ENCODE measurements at regions not wholly inside any gene's neighbourhood (a gene's known extent, or its start where the extent isn't known, plus 50 kb on each side); places are given as distances from the start of the nearest gene placed in this dataset.

- H3K36me3 ChIP-seq, result no peaks in the 10 kb centered on the region
- H3K27ac ChIP-seq, result no peak overlapping the region
- no peak for DNase-seq (ENCODE audit: low spot score in 2 of 2)
- no peaks in the 10 kb centered on the region for H3K9me3 ChIP-seq
- no peaks in the 10 kb centered on the region for H3K4me1 ChIP-seq
- no peaks in the 10 kb centered on the region for H3K27me3 ChIP-seq
- intact Hi-C loops (cut with DNase I), result no loop called here
- TF ChIP-seq CTCF (IDR thresholded peaks at IDR 0.05), result no peak
- H3K4me3 ChIP-seq, result no peak overlapping the region
These were observed 422.0 kb upstream of the CNKSR2 start for GRCh38 chrX:20952180-20952579.

- Histone ChIP-seq H3K4me1 (no peaks in the 10 kb centered on the region), H3K4me3 (no peak overlapping the region), H3K27ac (no peak overlapping the region), H3K9me3 (no peaks in the 10 kb centered on the region), H3K27me3 (no peaks in the 10 kb centered on the region), H3K36me3 (no peaks in the 10 kb centered on the region)
- no peak for DNase-seq (ENCODE audit: low spot score in 2 of 2)
- intact Hi-C loops (cut with DNase I), result no loop called here
- TF ChIP-seq CTCF (IDR thresholded peaks at IDR 0.05), result no peak
These were observed 423.0 kb upstream of the CNKSR2 start for GRCh38 chrX:20951016-20951810.

GRCh38 chrX:20947411-20947912, 426.8 kb upstream of the CNKSR2 start:
- Histone ChIP-seq H3K4me1 (no peaks in the 10 kb centered on the region), H3K36me3 (no peaks in the 10 kb centered on the region), H3K27ac (no peak overlapping the region), H3K27me3 (no peaks in the 10 kb centered on the region), H3K4me3 (no peak overlapping the region), H3K9me3 (no peaks in the 10 kb centered on the region)
- TF ChIP-seq CTCF (IDR thresholded peaks at IDR 0.05), result no peak
- DNase-seq (ENCODE audit: low spot score in 2 of 2), result no peak
- intact Hi-C loops (cut with DNase I), result no loop called here

GRCh38 chrX:20913760-20914159, 460.5 kb upstream of the CNKSR2 start:
- Histone ChIP-seq H3K36me3 (no peaks in the 10 kb centered on the region), H3K4me3 (no peak overlapping the region), H3K27ac (no peak overlapping the region), H3K4me1 (no peaks in the 10 kb centered on the region), H3K27me3 (no peaks in the 10 kb centered on the region), H3K9me3 (no peaks in the 10 kb centered on the region)
- intact Hi-C loops (cut with DNase I), result no loop called here
- no peak for TF ChIP-seq CTCF (IDR thresholded peaks at IDR 0.05)
- no peak for DNase-seq (ENCODE audit: low spot score in 2 of 2)

- Histone ChIP-seq H3K36me3 (no peaks in the 10 kb centered on the region), H3K27ac (no peak overlapping the region), H3K27me3 (no peaks in the 10 kb centered on the region), H3K9me3 (no peaks in the 10 kb centered on the region), H3K4me1 (no peaks in the 10 kb centered on the region), H3K4me3 (no peak overlapping the region)
- DNase-seq (ENCODE audit: low spot score in 2 of 2), result no peak
- intact Hi-C loops (cut with DNase I), result no loop called here
- TF ChIP-seq CTCF (IDR thresholded peaks at IDR 0.05), result no peak
These were observed 467.6 kb upstream of the CNKSR2 start for GRCh38 chrX:20906571-20906970.
